ENCODE measurements at regions not wholly inside any gene's neighbourhood (a gene's known extent, or its start where the extent isn't known, plus 50 kb on each side); places are given as distances from the start of the nearest gene placed in this dataset.
"Not testable (repeated sequence)": the region's sequence is repeated elsewhere in the genome, so short reads cannot be mapped to it uniquely, and the experiment has no call there.

DNA sequence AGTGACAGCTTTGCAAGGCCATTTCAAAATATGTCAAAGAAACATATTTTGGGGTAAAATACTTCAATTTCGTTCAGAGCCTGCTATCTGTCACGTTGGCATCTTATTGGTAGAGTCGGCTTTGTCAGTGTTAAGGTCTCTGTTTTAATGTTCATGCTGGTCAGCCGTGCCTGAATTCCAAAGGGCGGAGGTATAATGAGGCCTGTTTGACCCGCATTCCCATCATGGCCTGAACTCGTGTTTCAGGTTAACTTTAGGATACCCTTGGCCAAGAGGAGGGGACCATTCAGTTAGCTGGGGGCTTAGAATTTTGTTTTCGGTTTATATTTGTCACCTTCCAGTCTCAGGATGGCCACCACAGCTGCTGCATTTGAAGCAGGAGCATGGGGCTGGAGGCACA is 236.4 kb downstream of the NFATC2 start:
- no peak for DNase-seq

DNA sequence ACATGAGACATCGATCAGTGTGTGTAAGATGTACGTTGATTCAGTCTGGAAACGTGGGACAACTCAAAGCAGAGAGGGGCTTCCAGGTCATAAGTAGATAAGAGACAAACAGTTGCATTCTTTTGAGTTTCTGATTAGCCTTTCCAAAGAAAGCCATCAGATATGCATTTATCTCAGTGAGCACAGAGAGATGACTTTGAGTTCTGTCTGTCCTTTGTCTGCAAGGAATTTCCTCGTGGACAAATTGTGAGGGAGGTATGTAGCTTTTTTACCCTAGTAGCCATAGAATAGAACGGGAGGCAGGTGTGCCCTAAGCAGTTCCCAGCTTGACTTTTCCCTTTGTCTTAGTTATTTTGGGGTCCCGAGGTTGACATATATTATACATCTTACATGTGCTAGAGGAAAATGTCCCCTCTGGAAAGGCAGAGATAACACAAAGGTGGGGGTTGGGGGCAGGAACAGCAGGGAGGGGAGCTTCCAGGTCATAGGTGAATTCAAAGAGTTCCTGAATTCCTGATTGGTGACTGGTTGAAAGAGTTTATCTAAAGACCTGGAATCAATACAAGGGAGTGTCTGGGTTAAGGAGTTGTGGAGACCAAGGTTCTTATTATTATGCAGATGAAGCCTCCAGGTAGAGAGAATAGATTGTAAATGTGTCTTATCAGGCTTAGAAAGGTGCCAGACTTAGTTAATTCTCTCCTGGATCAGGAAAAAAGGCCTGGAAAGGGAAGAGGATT is 237.0 kb downstream of the NFATC2 start:
- no peak for DNase-seq

- DNase-seq: no peak
Measured at GRCh38 chr20:51303731-51304670, 238.5 kb downstream of the NFATC2 start.

GRCh38 chr20:51301026-51301425 is 241.5 kb downstream of the NFATC2 start:
- no peak for DNase-seq

DNA sequence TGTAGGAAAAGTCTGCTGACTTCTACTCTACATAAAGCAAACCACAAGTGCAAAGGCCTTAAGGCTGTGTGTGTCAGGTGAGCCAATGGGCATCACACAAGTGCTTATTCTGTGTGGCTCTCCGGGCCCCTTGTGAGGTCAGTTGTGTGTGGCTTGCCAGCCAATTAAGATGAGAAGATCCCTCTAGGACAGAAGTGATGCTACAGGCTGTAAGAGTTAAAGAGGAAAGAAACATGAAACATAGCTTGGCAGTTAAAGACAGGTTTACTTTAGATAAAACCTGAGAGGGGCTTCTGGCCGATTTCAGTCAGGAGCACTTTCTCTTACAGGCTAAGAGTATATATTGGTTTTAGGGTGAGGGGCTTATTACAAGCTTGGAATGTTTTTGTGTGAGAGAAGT is 242.4 kb downstream of the NFATC2 start:
- no peak for DNase-seq

GRCh38 chr20:51299413-51299812 is 243.1 kb downstream of the NFATC2 start:
- DNase-seq: no peak

DNA sequence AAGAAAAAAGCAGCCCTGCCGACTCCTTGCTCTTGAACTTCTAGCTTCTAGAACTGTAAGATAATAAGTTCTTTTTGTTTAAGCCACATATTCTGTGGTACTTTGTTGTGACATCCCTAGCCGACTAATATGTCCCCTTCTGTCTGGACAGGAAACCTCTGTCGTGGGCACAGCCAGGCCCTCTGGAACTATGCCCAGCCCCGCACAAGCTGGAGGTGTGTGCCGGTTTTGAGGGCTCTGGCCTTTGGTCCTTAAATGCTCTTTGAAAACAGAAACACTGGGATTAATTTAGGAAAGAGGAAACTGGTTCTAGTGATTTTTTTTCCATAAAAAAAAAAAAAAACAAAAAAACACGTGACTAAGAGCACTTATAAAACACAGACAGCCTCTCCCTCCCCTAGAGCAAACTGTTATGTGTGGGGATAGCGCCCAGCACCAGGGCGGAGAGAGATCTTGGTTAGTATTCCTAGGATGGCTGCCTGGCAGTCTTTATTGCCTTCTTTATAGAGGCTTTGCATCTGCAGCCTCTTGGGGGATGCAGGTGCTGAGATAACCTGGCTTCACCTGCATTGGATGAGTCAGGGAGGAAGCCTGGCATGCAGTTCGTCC is 244.3 kb downstream of the NFATC2 start:
- no peak for DNase-seq

DNA sequence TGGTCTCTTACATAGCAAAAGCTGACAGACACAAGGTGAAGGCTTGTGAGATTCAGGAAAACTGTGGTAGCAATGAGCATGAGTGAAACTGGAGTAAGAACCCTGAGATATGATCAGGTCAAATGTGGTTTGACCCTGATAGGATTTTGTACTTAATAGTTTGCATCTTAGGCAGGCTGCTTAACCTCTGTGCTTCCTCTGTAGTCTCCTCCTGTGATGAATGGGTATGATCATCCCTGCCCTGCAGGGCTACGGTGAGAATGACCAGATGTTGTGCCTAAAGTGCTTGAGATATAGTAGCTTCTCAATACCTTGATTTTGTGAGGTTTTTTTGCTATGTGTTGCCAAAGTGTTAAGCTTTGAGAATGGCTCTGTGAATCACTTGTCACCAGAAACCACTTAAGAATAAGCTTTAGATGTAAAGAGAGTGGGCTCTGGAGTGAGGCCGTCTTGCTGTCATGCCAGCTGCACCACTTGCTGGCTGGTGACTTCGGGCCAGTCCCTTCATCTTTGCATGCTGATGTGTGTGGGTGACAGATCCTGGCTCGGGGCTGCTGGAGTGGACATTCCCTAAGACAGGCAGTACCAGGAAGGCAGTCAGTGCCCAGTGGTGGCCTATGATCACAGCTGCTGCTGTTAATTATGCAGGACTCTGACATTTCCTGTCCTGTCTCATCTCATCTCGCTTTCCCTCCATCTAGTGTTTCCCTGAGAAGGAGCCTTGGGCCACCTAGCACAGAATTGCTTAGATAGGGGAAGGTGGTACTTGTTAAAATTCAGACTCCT is 254.7 kb downstream of the NFATC2 start:
- DNase-seq: peak in 16 of 51 donors; percentile 4 to 72 (median 13)

DNA sequence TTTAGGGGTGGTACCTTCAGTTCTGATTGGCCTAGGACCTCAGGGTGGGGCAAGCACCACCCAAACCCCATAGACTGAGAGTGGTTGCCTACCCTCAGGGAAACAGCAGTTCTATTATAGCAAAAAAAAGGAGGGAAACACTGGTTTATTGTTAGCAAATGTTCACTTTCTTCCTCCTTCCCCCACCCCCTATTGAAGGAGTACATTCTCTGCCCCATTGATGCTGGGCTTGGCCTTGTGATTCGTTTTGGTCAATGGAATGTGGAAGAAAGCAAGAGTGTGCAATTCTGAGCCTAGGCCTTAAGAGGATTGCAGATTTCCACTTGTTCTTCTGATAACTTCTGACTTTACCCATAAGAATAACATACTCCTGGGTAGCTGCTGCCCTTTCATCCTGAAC is 255.8 kb downstream of the NFATC2 start:
- no peak for DNase-seq

DNA sequence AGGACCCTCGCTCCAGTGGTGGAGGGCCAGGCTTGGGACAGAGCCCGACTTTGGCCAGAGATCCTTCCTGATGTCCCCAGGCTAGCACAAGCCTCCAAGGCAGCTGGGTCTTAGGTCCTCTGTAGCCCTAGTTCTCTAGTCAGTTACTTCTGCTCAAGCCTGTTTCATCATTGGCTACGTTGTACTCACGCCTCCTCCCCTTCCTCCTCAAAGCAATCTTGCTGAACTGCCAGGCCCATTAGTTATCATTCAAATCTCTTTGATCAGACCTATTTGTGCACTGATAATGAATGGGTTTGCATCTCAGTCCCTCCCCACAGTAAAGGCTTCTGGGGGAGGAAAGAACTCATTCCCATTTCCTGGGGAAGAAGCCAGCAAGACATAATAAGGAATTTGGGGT is 256.8 kb downstream of the NFATC2 start:
- DNase-seq: no peak

DNA sequence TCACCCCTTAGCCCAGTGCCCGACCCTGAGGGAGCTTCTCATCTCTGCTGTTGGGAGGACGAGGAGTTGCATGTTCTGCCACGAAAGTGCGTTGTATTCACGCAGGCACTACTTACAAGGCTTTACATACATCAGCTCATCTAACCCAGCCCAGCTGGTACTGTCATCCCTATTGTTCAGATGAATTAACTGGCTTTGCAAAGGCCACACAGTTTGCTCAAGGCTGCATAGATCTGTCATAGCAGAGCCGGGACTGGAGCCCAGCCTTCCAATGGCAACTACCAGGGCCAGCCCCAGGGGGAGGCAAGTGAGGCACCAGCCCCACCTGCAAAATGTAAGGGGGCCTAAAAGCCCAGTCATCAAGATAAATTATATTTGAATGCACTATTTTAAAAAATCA is 257.6 kb downstream of the NFATC2 start:
- peak in 20 of 51 donors; percentile 4 to 69 (median 27) for DNase-seq

GRCh38 chr20:51284176-51284575 is 258.3 kb downstream of the NFATC2 start:
- no peak for DNase-seq

DNA sequence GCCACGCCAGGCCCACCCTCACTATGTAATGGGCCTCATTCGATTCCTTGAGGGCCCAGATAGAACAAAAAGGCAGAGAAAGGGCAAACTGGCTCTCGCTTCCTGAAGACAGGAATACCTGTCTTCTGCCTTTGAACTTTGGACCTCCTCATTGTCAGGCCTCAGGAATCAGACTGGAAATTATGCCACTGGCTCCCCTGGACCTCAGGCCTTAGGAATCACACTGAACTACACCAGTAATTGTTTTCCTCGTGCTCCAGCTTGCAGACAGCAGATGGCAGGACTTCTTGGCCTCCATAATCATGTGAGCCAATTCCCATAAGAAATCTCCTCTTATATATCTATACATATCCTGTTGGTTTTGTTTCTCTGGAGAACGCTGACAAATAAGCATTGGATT is 258.6 kb upstream of the KCNG1 start:
- no peak for DNase-seq

GRCh38 chr20:51280047-51280446 is 257.1 kb upstream of the KCNG1 start:
- DNase-seq: no peak

DNA sequence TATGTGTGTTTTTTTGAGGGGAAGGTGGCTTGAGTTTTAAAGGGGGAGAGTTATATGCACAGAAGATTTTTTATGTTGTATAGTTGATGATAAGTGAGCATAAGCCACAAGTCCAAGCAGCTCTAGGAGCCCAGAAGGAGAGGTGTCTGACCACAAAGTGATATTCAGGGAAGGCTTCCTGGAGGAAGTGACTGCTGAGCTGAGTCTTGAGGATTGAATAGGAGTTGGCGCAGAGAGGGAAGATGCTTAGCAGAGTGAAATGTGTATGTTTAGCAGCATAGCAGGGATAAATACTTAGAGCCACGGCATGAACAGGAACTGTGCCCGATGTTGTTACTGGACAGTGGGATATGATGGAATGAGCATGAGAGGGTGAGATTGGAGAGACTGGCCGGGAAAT is 255.1 kb upstream of the KCNG1 start:
- no peak for DNase-seq

GRCh38 chr20:51276296-51276695 is 253.4 kb upstream of the KCNG1 start:
- DNase-seq: no peak

- DNase-seq: peak in 4 of 51 donors; percentile 5 to 56 (median 30)
Measured at GRCh38 chr20:51275826-51276225, 252.9 kb upstream of the KCNG1 start.

- DNase-seq: no peak
Measured at GRCh38 chr20:51275181-51275580, 252.3 kb upstream of the KCNG1 start.

DNA sequence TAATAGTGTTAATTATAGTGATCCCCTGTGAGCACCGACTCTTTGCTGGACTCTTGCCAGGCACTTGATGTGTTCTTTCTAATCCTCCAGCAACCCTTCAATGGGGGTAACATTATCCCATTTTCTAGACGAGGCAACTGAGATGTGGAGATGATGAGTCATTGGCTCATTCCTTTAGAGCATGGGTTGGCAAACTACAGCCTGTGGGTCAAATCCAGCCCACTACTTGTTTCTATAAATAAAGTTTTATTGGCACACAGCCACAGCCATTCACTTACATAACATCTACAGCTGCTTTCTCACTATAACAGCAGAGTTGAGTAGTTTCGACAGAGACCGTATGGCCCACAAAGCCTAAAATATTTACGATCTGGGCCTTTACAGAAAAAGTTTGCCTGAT is 249.5 kb upstream of the KCNG1 start:
- DNase-seq: no peak

- peak in 2 of 51 donors; percentile 5 to 25 for DNase-seq
Measured at GRCh38 chr20:51271931-51272330, 249.0 kb upstream of the KCNG1 start.

DNA sequence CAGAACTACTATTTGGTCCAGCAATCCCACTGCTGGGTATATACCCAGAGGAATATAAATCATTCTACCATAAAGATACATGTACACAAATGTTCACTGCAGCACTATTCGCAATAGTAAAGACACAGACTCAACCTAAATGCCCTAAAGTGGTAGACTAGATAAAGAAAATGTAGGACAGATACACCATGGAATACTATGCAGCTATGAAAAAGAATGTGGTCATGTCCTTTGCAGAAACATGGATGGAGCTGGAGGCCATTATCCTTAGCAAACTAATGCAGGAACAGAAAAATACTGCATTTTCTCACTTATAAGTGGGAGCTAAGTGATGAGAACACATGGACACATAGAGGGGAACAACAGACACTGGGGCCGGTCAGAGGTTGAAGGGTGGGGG is 248.4 kb upstream of the KCNG1 start:
- DNase-seq: not testable (repeated sequence)

Data from hypothalamus (tissue), 51 donors.